IMR-90 (cell line): ENCODE measurements at regions not wholly inside any gene's neighbourhood (a gene's known extent, or its start where the extent isn't known, plus 50 kb on each side); places are given as distances from the start of the nearest gene placed in this dataset.

Experiments
- ATAC-seq: fragments of 200-7000 bp; cut with Tn5 transposase; 2 replicates; pipeline ENCODE4 v1.9.1; 2020; ENCODE audit warnings: low read depth, mild to moderate bottlenecking, moderate library complexity
- BruUV-seq: library from RNA; stranded (reverse); fragments of 400-500 nt; replicated peaks from 2 replicates; lab custom pipeline; 2021; lab: Mats Ljungman, UMichigan
- CTCF ChIA-PET: fragments of 300-600 bp; formaldehyde crosslinking; extraction: SDS; loops from one replicate; lab custom pipeline; 2021; ENCODE audit warnings: antibody characterized with exemption; lab: Yijun Ruan, JAX
- POLR2A ChIA-PET: fragments of 300-600 bp; sonication (Branson Sonifier 250); formaldehyde crosslinking; loops from one replicate; lab custom pipeline; 2022; ENCODE audit warnings: antibody characterized with exemption; ENCODE audit not compliant: unreplicated experiment; lab: Charles Lee
- DNase-seq: peaks from one replicate; pipeline ENCODE4 v3.0.0; 2013
- H2AFZ ChIP-seq: replicated peaks from 2 replicates; pipeline ENCODE3; 2013; ENCODE audit warnings: low read length, mild to moderate bottlenecking; ENCODE audit not compliant: poor library complexity
- H2AK5ac ChIP-seq: 2 replicates; pipeline ENCODE4 v1.6.1; 2013; ENCODE audit warnings: low read depth, low read length, inconsistent platforms
- H2AK9ac ChIP-seq: replicated peaks from 2 replicates; pipeline ENCODE3; 2013; ENCODE audit warnings: mild to moderate bottlenecking, low read depth, low read length, moderate library complexity; ENCODE audit not compliant: poor library complexity
- H2BK120ac ChIP-seq: 2 replicates; pipeline ENCODE4 v1.6.1; 2013; ENCODE audit warnings: low read depth, low read length, inconsistent platforms
- H2BK15ac ChIP-seq: 3 replicates; pipeline ENCODE4 v1.6.1; 2013; ENCODE audit warnings: low read depth, low read length, inconsistent platforms
- H2BK20ac ChIP-seq: 2 replicates; pipeline ENCODE4 v1.6.1; 2013; ENCODE audit warnings: low read depth, mild to moderate bottlenecking, inconsistent platforms, low read length, moderate library complexity
- H2BK5ac ChIP-seq: 2 replicates; pipeline ENCODE4 v1.6.1; 2013; ENCODE audit warnings: mild to moderate bottlenecking, low read depth, low read length, inconsistent platforms; ENCODE audit not compliant: poor library complexity, severe bottlenecking
- H3K14ac ChIP-seq: replicated peaks from 2 replicates; pipeline ENCODE4 v1.6.1; 2013; ENCODE audit warnings: low read depth, low read length, inconsistent platforms
- H3K18ac ChIP-seq: 2 replicates; pipeline ENCODE4 v1.6.1; 2013; ENCODE audit warnings: low read depth, low read length, control low read depth
- H3K23ac ChIP-seq: 2 replicates; pipeline ENCODE4 v1.6.1; 2013; ENCODE audit warnings: low read depth, low read length, inconsistent platforms
- H3K27ac ChIP-seq: 2 replicates; pipeline ENCODE4 v1.5.1; 2013; ENCODE audit warnings: mild to moderate bottlenecking, control low read depth, low read length; ENCODE audit not compliant: insufficient read depth
- H3K27me3 ChIP-seq: 2 replicates; pipeline ENCODE4 v1.6.1; 2013; ENCODE audit warnings: low read length; ENCODE audit not compliant: control insufficient read depth, insufficient read depth
- H3K36me3 ChIP-seq: 2 replicates; pipeline ENCODE4 v1.6.1; 2013; ENCODE audit warnings: low read length, mixed read lengths; ENCODE audit not compliant: control insufficient read depth, insufficient read depth
- H3K4ac ChIP-seq: 2 replicates; pipeline ENCODE4 v1.6.1; 2013; ENCODE audit warnings: low read depth, low read length, inconsistent platforms
- H3K4me1 ChIP-seq: 2 replicates; pipeline ENCODE4 v1.6.1; 2013; ENCODE audit warnings: low read length, mixed read lengths; ENCODE audit not compliant: control insufficient read depth, insufficient read depth
- H3K4me2 ChIP-seq: 2 replicates; pipeline ENCODE4 v1.6.1; 2013; ENCODE audit warnings: low read depth, mild to moderate bottlenecking, control low read depth, low read length, moderate library complexity
- H3K4me3 ChIP-seq: 2 replicates; pipeline ENCODE4 v1.5.1; 2013; ENCODE audit warnings: low read depth, mild to moderate bottlenecking, control low read depth, low read length, moderate library complexity; ENCODE audit not compliant: insufficient read depth
- H3K56ac ChIP-seq: 2 replicates; pipeline ENCODE4 v1.6.1; 2013; ENCODE audit warnings: low read length, inconsistent platforms; ENCODE audit not compliant: insufficient read depth; ENCODE audit errors: extremely low read depth
- H3K79me1 ChIP-seq, 2 experiments: 2 replicates each; pipeline ENCODE4 v1.6.1; 2013; ENCODE audit warnings: low read length in 2 of 2, inconsistent platforms in 1 of 2, low read depth in 1 of 2
- H3K9ac ChIP-seq: 2 replicates; pipeline ENCODE4 v1.6.1; 2013; ENCODE audit warnings: low read depth, low read length, control low read depth
- H3K9me1 ChIP-seq: 2 replicates; pipeline ENCODE4 v1.6.1; 2013; ENCODE audit warnings: low read length, inconsistent platforms; ENCODE audit not compliant: insufficient read depth
- H3K9me3 ChIP-seq: 2 replicates; pipeline ENCODE4 v1.6.1; 2013; ENCODE audit warnings: low read length; ENCODE audit not compliant: control insufficient read depth, insufficient read depth
- H4K20me1 ChIP-seq: 2 replicates; pipeline ENCODE4 v1.6.1; 2013; ENCODE audit warnings: low read length, inconsistent platforms; ENCODE audit not compliant: insufficient read depth
- H4K5ac ChIP-seq: 2 replicates; pipeline ENCODE4 v1.6.1; 2013; ENCODE audit warnings: mild to moderate bottlenecking, low read depth, low read length, control low read depth
- H4K8ac ChIP-seq, 2 experiments: 2 replicates each; pipeline ENCODE4 v1.6.1; 2013; ENCODE audit warnings: low read depth in 2 of 2, low read length in 2 of 2, control low read depth in 1 of 2, inconsistent platforms in 1 of 2
- H4K91ac ChIP-seq: 2 replicates; pipeline ENCODE4 v1.6.1; 2013; ENCODE audit warnings: low read depth, low read length, inconsistent platforms; ENCODE audit not compliant: insufficient read depth
- BHLHE40 ChIP-seq: fragments of 150-350 bp; IDR thresholded peaks from 2 replicates; pipeline ENCODE4 v1.6.1; 2016; ENCODE audit warnings: mild to moderate bottlenecking, low read depth, low read length
- CHD1 ChIP-seq: IDR thresholded peaks from 2 replicates; pipeline ENCODE4 v1.6.1; 2012; ENCODE audit warnings: low read depth, low read length, improper control_type of control experiment
- MAZ ChIP-seq: IDR thresholded peaks from 2 replicates; pipeline ENCODE4 v1.6.1; 2012; ENCODE audit warnings: low read depth, mild to moderate bottlenecking, low read length, improper control_type of control experiment, moderate library complexity, borderline replicate concordance
- MXI1 ChIP-seq: IDR thresholded peaks from 2 replicates; pipeline ENCODE4 v1.6.1; 2012; ENCODE audit warnings: low read depth, mild to moderate bottlenecking, low read length, moderate library complexity, borderline replicate concordance
- NFE2L2 ChIP-seq: fragments of 150-350 bp; IDR thresholded peaks from 2 replicates; pipeline ENCODE4 v1.6.1; 2016; ENCODE audit warnings: low read depth, mild to moderate bottlenecking, low read length
- POLR2A ChIP-seq: IDR thresholded peaks from 2 replicates; pipeline ENCODE4 v1.6.1; 2012; ENCODE audit warnings: mild to moderate bottlenecking, low read depth, low read length
- RAD21 ChIP-seq: IDR thresholded peaks from 2 replicates; pipeline ENCODE4 v1.6.1; 2012; ENCODE audit warnings: low read length, improper control_type of control experiment
- RCOR1 ChIP-seq: IDR thresholded peaks from 2 replicates; pipeline ENCODE4 v1.6.1; 2012; ENCODE audit warnings: mild to moderate bottlenecking, low read length, improper control_type of control experiment; ENCODE audit not compliant: insufficient replicate concordance
- SMC3 ChIP-seq: fragments of 150-350 bp; IDR thresholded peaks from 2 replicates; pipeline ENCODE4 v1.6.1; 2016; ENCODE audit warnings: low read depth, mild to moderate bottlenecking, antibody characterized with exemption, low read length, moderate library complexity
- WGBS, 2 experiments: methylation state at CpG; one replicate each; pipeline versions ENCODE4 v1.1.5 to v1.1.7; 2013; ENCODE audit warnings: missing lambda C conversion rate in 2 of 2; ENCODE audit not compliant: insufficient read length in 1 of 2; ENCODE audit errors: extremely low coverage in 2 of 2; 5-methylcytosine and 5-hydroxymethylcytosine counted together
- dilution Hi-C: fragments of 300-500 bp; cut with HindIII; formaldehyde crosslinking; loops from one replicate; pipeline ENCODE4 v1.14.3; 2018; ENCODE audit warnings: low sequenced_read_pairs; ENCODE audit not compliant: unreplicated experiment
- in situ Hi-C: fragments of 300-500 bp; cut with MboI; formaldehyde crosslinking; loops from 3 replicates; pipeline ENCODE4 v1.14.3; 2019; ENCODE audit warnings: low sequenced_read_pairs, inconsistent platforms, mixed read lengths
- intact Hi-C: fragments of 100-400 bp; cut with micrococcal nuclease; formaldehyde crosslinking; loops from 2 replicates; pipeline ENCODE4 v1.10.0; 2022
- TF ChIP-seq, protein P1 (sequence below): fragments of 150-350 bp; IDR thresholded peaks from 2 replicates; pipeline ENCODE4 v1.6.1; 2017; ENCODE audit warnings: mild to moderate bottlenecking, antibody characterized with exemption, low read length, low read depth

- dilution Hi-C loops = no loop called here
- CTCF ChIA-PET = interaction anchor here (1.3 kb wide), 1 partner anchor 21 kb away, joined by 3 read pairs; no protein-coding TSS in a partner anchor
- in situ Hi-C loops = no loop called here
Observed at GRCh38 chr5:61679562-61679961, 347.5 kb downstream of the ZSWIM6 start.

More at GRCh38 chr5:61679562-61679961, 347.5 kb downstream of the ZSWIM6 start:
- Histone ChIP-seq H2AK5ac (no peak overlapping the region), H3K56ac (no peak overlapping the region), H3K27ac (no peak overlapping the region), H3K4me2 (no peak overlapping the region), H4K91ac (no peak overlapping the region), H3K9me1 (no peaks in the 10 kb centered on the region), H2BK20ac (no peak overlapping the region), H4K20me1 (no peaks in the 10 kb centered on the region), H3K4ac (no peak overlapping the region), H3K27me3 (peaks cover 15% of the 10 kb centered on the region), H2BK15ac (no peak overlapping the region), H3K9ac (no peak overlapping the region), H3K79me1 (no peaks in the 10 kb centered on the region), H2AK9ac (no peak overlapping the region), H3K4me3 (no peak overlapping the region), H4K5ac (no peak overlapping the region), H2BK120ac (no peak overlapping the region), H2BK5ac (no peak overlapping the region), H3K23ac (no peak overlapping the region), H2AFZ (no peak overlapping the region), H3K4me1 (no peaks in the 10 kb centered on the region), H4K8ac (no peak overlapping the region), H3K36me3 (no peaks in the 10 kb centered on the region), H3K9me3 (no peaks in the 10 kb centered on the region), H3K14ac (no peak overlapping the region), H3K18ac (no peak overlapping the region)
- ATAC-seq (no peak), DNase-seq (no peak)
- intact Hi-C loops = no loop called here
- POLR2A ChIA-PET = interaction anchor here (0.6 kb wide), 1 partner anchor 423 kb away, joined by 8 read pairs; no protein-coding TSS in a partner anchor
- no peak for TF ChIP-seq SMC3
- no peak for TF ChIP-seq NFE2L2
- TF ChIP-seq MAZ = no peak
- TF ChIP-seq CHD1 = no peak
- TF ChIP-seq, protein P1, sequence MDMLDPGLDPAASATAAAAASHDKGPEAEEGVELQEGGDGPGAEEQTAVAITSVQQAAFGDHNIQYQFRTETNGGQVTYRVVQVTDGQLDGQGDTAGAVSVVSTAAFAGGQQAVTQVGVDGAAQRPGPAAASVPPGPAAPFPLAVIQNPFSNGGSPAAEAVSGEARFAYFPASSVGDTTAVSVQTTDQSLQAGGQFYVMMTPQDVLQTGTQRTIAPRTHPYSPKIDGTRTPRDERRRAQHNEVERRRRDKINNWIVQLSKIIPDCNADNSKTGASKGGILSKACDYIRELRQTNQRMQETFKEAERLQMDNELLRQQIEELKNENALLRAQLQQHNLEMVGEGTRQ = no peak
- no peak for TF ChIP-seq RCOR1
- TF ChIP-seq RAD21 = no peak
- no peak for TF ChIP-seq POLR2A
- TF ChIP-seq BHLHE40 = no peak
- TF ChIP-seq MXI1 = no peak
- WGBS, 2 experiments = no CpG with 5 or more reads among the region's 3 CpGs
- BruUV-seq = no TSS peak
